ENCODE measurements at regions not wholly inside any gene's neighbourhood (a gene's known extent, or its start where the extent isn't known, plus 50 kb on each side); places are given as distances from the start of the nearest gene placed in this dataset.

GRCh38 chr6:1077478-1078416, 234.2 kb upstream of the FOXQ1 start:
- in situ Hi-C loops (cut with MboI; ENCODE audit: low pct_unique_long_range_greater_than_20kb, low sequenced_read_pairs): no loop called here
- DNase-seq: no peak

GRCh38 chr6:1076531-1077459, 235.1 kb upstream of the FOXQ1 start:
- in situ Hi-C loops (cut with MboI; ENCODE audit: low pct_unique_long_range_greater_than_20kb, low sequenced_read_pairs): no loop called here
- no peak for DNase-seq

DNA sequence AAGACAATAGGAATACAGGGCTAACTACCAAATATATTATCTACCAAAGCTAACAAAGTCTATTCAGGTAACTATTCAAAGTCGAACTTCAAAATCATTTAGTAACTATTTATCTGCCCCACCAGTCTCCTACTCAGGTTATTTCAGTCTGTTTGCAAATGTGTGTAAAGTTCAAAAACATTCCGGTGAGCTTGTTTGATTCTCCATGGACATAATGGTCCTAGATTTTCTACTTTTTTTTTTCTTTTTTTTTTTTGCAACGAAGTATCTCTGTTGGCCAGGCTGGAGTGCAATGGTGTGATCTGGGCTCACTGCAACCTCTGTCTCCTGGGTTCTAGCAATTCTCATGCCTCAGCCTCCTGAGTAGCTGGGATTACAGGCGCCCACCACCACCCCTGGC, 236.0 kb upstream of the FOXQ1 start:
- in situ Hi-C loops (cut with MboI; ENCODE audit: low pct_unique_long_range_greater_than_20kb, low sequenced_read_pairs): no loop called here
- no peak for DNase-seq

- no peak for DNase-seq
- in situ Hi-C loops (cut with MboI; ENCODE audit: low pct_unique_long_range_greater_than_20kb, low sequenced_read_pairs): no loop called here
These were observed 236.5 kb upstream of the FOXQ1 start for GRCh38 chr6:1075444-1075843.

DNA sequence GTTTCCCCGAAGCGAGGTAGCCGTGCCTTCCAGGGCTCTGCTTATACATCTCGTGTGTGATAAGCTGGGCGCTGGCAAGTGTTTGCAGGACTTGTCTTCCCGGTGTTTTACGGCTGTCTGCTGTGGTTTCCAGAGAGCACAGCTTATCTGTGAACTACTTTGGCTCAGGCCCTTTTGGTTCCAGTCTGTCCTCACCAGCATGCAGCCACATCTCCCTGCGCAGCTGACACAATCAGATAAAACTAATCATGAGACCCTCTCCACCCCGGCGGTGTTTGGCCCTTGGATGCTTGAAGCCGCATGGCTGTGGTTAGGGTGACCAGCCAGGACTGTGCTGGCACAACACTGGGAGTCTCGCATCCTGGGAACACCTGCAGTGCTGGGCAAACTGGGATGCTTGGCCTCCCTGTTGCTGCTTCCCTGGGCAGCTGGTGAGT, 241.8 kb upstream of the FOXQ1 start:
- DNase-seq: no peak

GRCh38 chr6:1068905-1069304, 243.0 kb upstream of the FOXQ1 start:
- in situ Hi-C loops (cut with MboI; ENCODE audit: low pct_unique_long_range_greater_than_20kb, low sequenced_read_pairs): no loop called here
- DNase-seq: no peak

More for the DNA sequence above, 241.8 kb upstream of the FOXQ1 start:
- in situ Hi-C loops (cut with MboI; ENCODE audit: low pct_unique_long_range_greater_than_20kb, low sequenced_read_pairs): no loop called here

GRCh38 chr6:1068068-1068467, 243.8 kb upstream of the FOXQ1 start:
- no peak for DNase-seq
- in situ Hi-C loops (cut with MboI; ENCODE audit: low pct_unique_long_range_greater_than_20kb, low sequenced_read_pairs): no loop called here

DNA sequence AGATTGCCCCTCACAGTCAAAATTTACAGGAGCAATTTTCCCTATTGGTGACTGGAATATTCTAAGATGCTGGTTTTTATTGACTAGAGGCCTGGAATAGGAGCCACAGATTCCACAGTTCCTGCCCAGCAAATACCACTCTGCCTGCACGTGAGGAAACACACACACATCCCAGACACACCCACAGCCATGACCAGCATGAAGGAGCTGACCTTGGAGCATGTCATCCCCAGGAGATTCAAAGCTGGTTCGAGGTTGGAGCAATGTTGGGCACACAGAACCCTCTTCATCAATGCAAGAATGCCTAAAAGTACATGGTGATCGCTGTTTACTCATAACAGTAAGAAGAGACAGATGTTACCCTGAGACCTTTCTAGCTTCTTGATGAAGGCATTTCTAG, 244.6 kb upstream of the FOXQ1 start:
- in situ Hi-C loops (cut with MboI; ENCODE audit: low pct_unique_long_range_greater_than_20kb, low sequenced_read_pairs): no loop called here

GRCh38 chr6:1066449-1067090, 245.3 kb upstream of the FOXQ1 start:
- no peak for DNase-seq
- in situ Hi-C loops (cut with MboI; ENCODE audit: low pct_unique_long_range_greater_than_20kb, low sequenced_read_pairs): no loop called here

More for the DNA sequence above, 244.6 kb upstream of the FOXQ1 start:
- DNase-seq: no peak

- in situ Hi-C loops (cut with MboI; ENCODE audit: low pct_unique_long_range_greater_than_20kb, low sequenced_read_pairs): no loop called here
- DNase-seq: no peak
These were observed 245.9 kb upstream of the FOXQ1 start for GRCh38 chr6:1065986-1066385.

GRCh38 chr6:1063671-1064355, 248.1 kb upstream of the FOXQ1 start:
- in situ Hi-C loops (cut with MboI; ENCODE audit: low pct_unique_long_range_greater_than_20kb, low sequenced_read_pairs): no loop called here
- DNase-seq: no peak

GRCh38 chr6:1062786-1063545, 248.9 kb upstream of the FOXQ1 start:
- no peak for DNase-seq
- in situ Hi-C loops (cut with MboI; ENCODE audit: low pct_unique_long_range_greater_than_20kb, low sequenced_read_pairs): no loop called here

GRCh38 chr6:1059596-1059995, 252.3 kb upstream of the FOXQ1 start:
- DNase-seq: no peak
- in situ Hi-C loops (cut with MboI; ENCODE audit: low pct_unique_long_range_greater_than_20kb, low sequenced_read_pairs): no loop called here

- in situ Hi-C loops (cut with MboI; ENCODE audit: low pct_unique_long_range_greater_than_20kb, low sequenced_read_pairs): no loop called here
- DNase-seq: no peak
These were observed 254.3 kb upstream of the FOXQ1 start for GRCh38 chr6:1057490-1058135.

DNA sequence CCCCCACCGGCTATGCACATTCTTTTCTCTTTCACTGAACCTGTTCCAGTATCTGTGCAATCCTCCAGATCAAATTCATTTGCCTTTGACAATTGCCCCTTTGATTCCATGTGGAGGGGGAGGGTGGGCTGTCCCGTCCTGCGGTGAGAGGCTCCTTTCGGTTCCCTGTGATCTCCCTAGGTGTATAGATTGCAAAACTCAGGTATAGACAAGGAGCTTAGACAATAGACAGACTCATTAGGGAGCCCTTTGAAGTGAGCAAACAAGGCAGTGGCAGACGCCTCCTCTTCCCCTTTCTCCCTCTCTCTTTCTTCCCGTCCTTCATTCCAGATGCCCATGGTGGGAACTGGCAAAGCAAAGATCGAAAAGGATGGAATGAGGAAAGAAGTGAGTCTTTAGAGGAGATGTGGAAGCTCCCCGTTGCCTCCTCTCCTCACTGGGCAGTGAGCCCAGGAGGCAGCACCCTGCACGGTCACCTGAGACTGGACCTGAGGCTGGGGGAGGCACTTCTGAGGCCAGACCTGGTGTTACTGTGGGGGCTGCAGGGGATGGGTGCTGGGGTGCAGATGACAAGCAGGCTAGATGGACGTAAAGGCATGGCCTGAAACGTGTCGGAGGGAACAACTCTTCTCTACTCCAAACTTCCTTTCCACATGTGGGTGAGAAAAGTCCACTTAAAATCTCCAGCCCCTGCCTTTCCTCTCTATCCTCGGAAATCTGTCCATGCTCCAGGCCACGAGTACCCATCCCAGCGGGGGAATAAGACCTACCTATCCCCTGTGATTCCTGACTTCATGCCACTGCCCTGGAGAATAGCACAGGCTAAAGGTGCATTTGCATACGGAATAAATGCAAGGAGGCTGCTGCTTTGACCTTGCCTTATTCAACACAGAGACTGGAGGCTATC, 256.6 kb upstream of the FOXQ1 start:
- in situ Hi-C loops (cut with MboI; ENCODE audit: low pct_unique_long_range_greater_than_20kb, low sequenced_read_pairs): no loop called here
- DNase-seq: no peak

DNA sequence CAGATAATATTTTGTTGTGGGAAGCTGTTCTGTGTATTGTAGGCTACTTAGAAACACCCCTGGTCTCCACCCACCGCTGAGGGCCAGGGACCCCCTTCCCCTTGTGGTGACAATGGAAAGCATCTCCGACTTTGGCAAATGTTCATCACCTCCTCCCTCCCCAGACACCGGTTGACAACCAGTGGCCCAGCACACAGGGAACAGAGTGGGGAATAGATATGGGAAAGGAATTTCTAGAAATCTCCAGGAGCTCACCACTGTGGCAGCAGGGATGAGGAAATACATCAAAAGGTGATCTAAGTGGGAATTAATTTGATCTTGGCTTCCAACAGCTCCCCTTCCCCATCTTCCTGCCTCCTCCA, 257.3 kb upstream of the FOXQ1 start:
- DNase-seq: no peak
- in situ Hi-C loops (cut with MboI; ENCODE audit: low pct_unique_long_range_greater_than_20kb, low sequenced_read_pairs): no loop called here

DNA sequence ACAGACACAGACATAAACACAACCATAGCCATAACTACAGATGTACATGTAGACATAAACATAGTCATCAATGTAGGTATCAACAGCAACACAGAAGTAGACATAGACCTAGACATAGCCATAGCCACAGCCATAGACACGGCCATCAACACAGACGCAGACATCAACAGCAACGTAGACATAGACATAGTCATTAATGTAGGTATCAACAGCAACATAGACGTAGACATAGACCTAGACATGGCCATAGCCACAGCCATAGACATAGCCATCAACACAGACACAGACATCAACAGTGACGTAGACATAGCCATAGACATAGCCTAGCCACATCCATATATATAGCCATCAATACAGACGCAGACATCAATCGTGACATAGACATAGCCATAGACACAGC, 258.3 kb upstream of the FOXQ1 start:
- DNase-seq: no peak
- in situ Hi-C loops (cut with MboI; ENCODE audit: low pct_unique_long_range_greater_than_20kb, low sequenced_read_pairs): no loop called here

All from KBM-7 (cell line).